Neural progenitor cell (in vitro differentiated cells): ENCODE measurements at regions not wholly inside any gene's neighbourhood (a gene's known extent, or its start where the extent isn't known, plus 50 kb on each side); places are given as distances from the start of the nearest gene placed in this dataset.
"Not testable (repeated sequence)": the region's sequence is repeated elsewhere in the genome, so short reads cannot be mapped to it uniquely, and the experiment has no call there.

Source experiments
- DNase-seq: peaks from one replicate; pipeline ENCODE4 v3.0.0-alpha.2; 2016; ENCODE audit warnings: low spot score
- H2AFZ ChIP-seq: fragments of 200-600 bp; sonication (generic); replicated peaks from 2 replicates; pipeline ENCODE4 v1.6.1; 2016; ENCODE audit warnings: antibody characterized with exemption
- H3F3A ChIP-seq: fragments of 200-600 bp; sonication (generic); 2 replicates; pipeline ENCODE4 v1.6.1; 2016; ENCODE audit warnings: antibody characterized with exemption, low read depth
- H3K27ac ChIP-seq: fragments of 200-600 bp; sonication (generic); 2 replicates; pipeline ENCODE4 v1.5.1; 2016; ENCODE audit warnings: mild to moderate bottlenecking
- H3K27me3 ChIP-seq: fragments of 200-600 bp; sonication (generic); 2 replicates; pipeline ENCODE4 v1.6.1; 2016; ENCODE audit warnings: mild to moderate bottlenecking, moderate library complexity
- H3K36me3 ChIP-seq: fragments of 200-600 bp; sonication (generic); 2 replicates; pipeline ENCODE4 v1.5.1; 2016
- H3K4me1 ChIP-seq: fragments of 200-600 bp; sonication (generic); 2 replicates; pipeline ENCODE4 v1.6.1; 2016; ENCODE audit warnings: mixed run types
- H3K4me2 ChIP-seq: fragments of 200-600 bp; sonication (generic); 2 replicates; pipeline ENCODE4 v1.6.1; 2016
- H3K4me3 ChIP-seq: fragments of 200-600 bp; sonication (generic); 2 replicates; pipeline ENCODE4 v1.5.1; 2016
- H3K79me2 ChIP-seq: fragments of 200-600 bp; sonication (generic); 2 replicates; pipeline ENCODE4 v1.6.1; 2016; ENCODE audit warnings: low read depth
- H3K9ac ChIP-seq: fragments of 200-600 bp; sonication (generic); 2 replicates; pipeline ENCODE4 v1.6.1; 2016
- H3K9me3 ChIP-seq: fragments of 200-600 bp; sonication (generic); 2 replicates; pipeline ENCODE4 v1.5.1; 2016; ENCODE audit warnings: low read depth
- H4K20me1 ChIP-seq: fragments of 200-600 bp; sonication (generic); 2 replicates; pipeline ENCODE4 v1.6.1; 2016; ENCODE audit warnings: low read depth
- H3K27ac Mint-ChIP-seq: 3 replicates; pipeline ENCODE4 v1.8.0; 2021; ENCODE audit warnings: mixed read lengths
- H3K27me3 Mint-ChIP-seq: 2 replicates; pipeline ENCODE4 v1.8.0; 2022; ENCODE audit warnings: low read depth, mild to moderate bottlenecking, inconsistent platforms, moderate library complexity, mixed read lengths; ENCODE audit not compliant: insufficient read depth
- H3K36me3 Mint-ChIP-seq: 3 replicates; pipeline ENCODE4 v1.8.0; 2021; ENCODE audit warnings: mixed read lengths
- H3K4me1 Mint-ChIP-seq: 3 replicates; pipeline ENCODE4 v1.8.0; 2021; ENCODE audit warnings: mixed read lengths
- H3K4me3 Mint-ChIP-seq: 3 replicates; pipeline ENCODE4 v1.8.0; 2021; ENCODE audit warnings: mild to moderate bottlenecking, moderate library complexity, mixed read lengths
- H3K9me3 Mint-ChIP-seq: 3 replicates; pipeline ENCODE4 v1.8.0; 2020; ENCODE audit warnings: mixed read lengths
- CTCF ChIP-seq: fragments of 200-600 bp; sonication (generic); IDR thresholded peaks from 2 replicates; pipeline ENCODE4 v1.5.1; 2017; ENCODE audit warnings: antibody characterized with exemption, mild to moderate bottlenecking
- EZH2 ChIP-seq: fragments of 200-600 bp; sonication (generic); IDR thresholded peaks from 2 replicates; pipeline ENCODE4 v1.6.1; 2017; ENCODE audit warnings: antibody characterized with exemption, mild to moderate bottlenecking, moderate library complexity
- EZH2phosphoT487 ChIP-seq: fragments of 200-600 bp; sonication (generic); IDR thresholded peaks from 2 replicates; pipeline ENCODE4 v1.6.1; 2017; ENCODE audit warnings: antibody characterized with exemption

GRCh38 chr5:126682856-126683255 is 82.1 kb downstream of the PHAX start:
- Mint-ChIP-seq H3K27ac (no peak overlapping the region), H3K36me3 (no peaks in the 10 kb centered on the region), H3K4me3 (no peak overlapping the region), H3K4me1 (peaks cover 8% of the 10 kb centered on the region), H3K27me3 (no peaks in the 10 kb centered on the region), H3K9me3 (no peaks in the 10 kb centered on the region)
- Histone ChIP-seq H3K4me2 (no peak overlapping the region), H3K36me3 (no peaks in the 10 kb centered on the region), H2AFZ (peak overlapping the region; percentile 28), H4K20me1 (no peaks in the 10 kb centered on the region), H3F3A (peaks cover 5% of the 10 kb centered on the region), H3K27me3 (no peaks in the 10 kb centered on the region), H3K4me1 (peaks cover 11% of the 10 kb centered on the region), H3K4me3 (no peak overlapping the region), H3K9ac (no peak overlapping the region), H3K27ac (no peak overlapping the region), H3K79me2 (no peaks in the 10 kb centered on the region), H3K9me3 (no peaks in the 10 kb centered on the region)
- no peak for TF ChIP-seq EZH2phosphoT487
- TF ChIP-seq CTCF, result no peak
- no peak for TF ChIP-seq EZH2
- DNase-seq, result no peak

GRCh38 chr5:126683912-126684311 is 83.2 kb downstream of the PHAX start:
- no peak for DNase-seq
- peaks cover 8% of the 10 kb centered on the region for H3K4me1 Mint-ChIP-seq
- Histone ChIP-seq H3K4me1 (peaks cover 11% of the 10 kb centered on the region), H3K4me2 (no peak overlapping the region), H2AFZ (no peak overlapping the region), H3K9ac (no peak overlapping the region), H4K20me1 (no peaks in the 10 kb centered on the region), H3K36me3 (no peaks in the 10 kb centered on the region), H3K79me2 (no peaks in the 10 kb centered on the region), H3K27ac (no peak overlapping the region), H3K27me3 (no peaks in the 10 kb centered on the region), H3K9me3 (no peaks in the 10 kb centered on the region), H3F3A (peaks cover 5% of the 10 kb centered on the region), H3K4me3 (no peak overlapping the region)
- H3K27me3 Mint-ChIP-seq, result no peaks in the 10 kb centered on the region
- no peak overlapping the region for H3K4me3 Mint-ChIP-seq
- TF ChIP-seq EZH2 (no peak), EZH2phosphoT487 (no peak), CTCF (no peak)
- H3K27ac Mint-ChIP-seq, result no peak overlapping the region
- no peaks in the 10 kb centered on the region for H3K36me3 Mint-ChIP-seq
- H3K9me3 Mint-ChIP-seq, result no peaks in the 10 kb centered on the region

- H3K27ac Mint-ChIP-seq, H3K36me3 ChIP-seq, H3K4me3 Mint-ChIP-seq, H4K20me1 ChIP-seq, H3K4me3 ChIP-seq, H3K79me2 ChIP-seq, H3K9ac ChIP-seq, H3K36me3 Mint-ChIP-seq, H3F3A ChIP-seq, H3K4me1 Mint-ChIP-seq, H3K27me3 ChIP-seq, H3K4me2 ChIP-seq, DNase-seq, H3K9me3 Mint-ChIP-seq, H3K27ac ChIP-seq, H3K27me3 Mint-ChIP-seq, H3K9me3 ChIP-seq: not testable (repeated sequence)
- peaks cover 10% of the 10 kb centered on the region for H3K4me1 ChIP-seq
- peak overlapping the region; percentile 52 for H2AFZ ChIP-seq
Measured at GRCh38 chr5:126684656-126685442, 84.1 kb downstream of the PHAX start.

GRCh38 chr5:126686451-126687126 is 85.8 kb downstream of the PHAX start:
- H3K27me3 ChIP-seq, result no peaks in the 10 kb centered on the region
- peaks cover 4% of the 10 kb centered on the region for H3K4me1 ChIP-seq
- H3K9me3 ChIP-seq, result no peaks in the 10 kb centered on the region
- H3K27ac ChIP-seq, result no peak overlapping the region
- Mint-ChIP-seq H3K36me3 (no peaks in the 10 kb centered on the region), H3K4me3 (no peak overlapping the region), H3K27me3 (no peaks in the 10 kb centered on the region), H3K27ac (no peak overlapping the region), H3K9me3 (no peaks in the 10 kb centered on the region), H3K4me1 (no peaks in the 10 kb centered on the region)
- H3K4me2 ChIP-seq, result no peak overlapping the region
- no peak for DNase-seq
- H2AFZ ChIP-seq, result no peak overlapping the region
- TF ChIP-seq EZH2, result no peak
- no peak for TF ChIP-seq EZH2phosphoT487
- no peak for TF ChIP-seq CTCF
- H3K36me3 ChIP-seq, result no peaks in the 10 kb centered on the region
- H3F3A ChIP-seq, result no peaks in the 10 kb centered on the region
- H3K9ac ChIP-seq, result no peak overlapping the region
- no peak overlapping the region for H3K4me3 ChIP-seq
- no peaks in the 10 kb centered on the region for H3K79me2 ChIP-seq
- H4K20me1 ChIP-seq, result no peaks in the 10 kb centered on the region
